SK-N-SH treated with all-trans-retinoic acid at 6 μM for 48 hours (cell line): ENCODE measurements at regions not wholly inside any gene's neighbourhood (a gene's known extent, or its start where the extent isn't known, plus 50 kb on each side); places are given as distances from the start of the nearest gene placed in this dataset.

Source experiments
- ATAC-seq: fragments of 200-7000 bp; cut with Tn5 transposase; 3 replicates; pipeline ENCODE4 v1.9.1; 2020; ENCODE audit warnings: mild to moderate bottlenecking, moderate library complexity
- ARNTL ChIP-seq: fragments of 450-650 bp; formaldehyde crosslinking; IDR thresholded peaks from 2 replicates; pipeline ENCODE4 v1.5.0; 2020; ENCODE audit warnings: low read depth, mild to moderate bottlenecking, moderate library complexity, borderline replicate concordance
- BACH2 ChIP-seq: fragments of 250-450 bp; sonication (Bioruptor Pico); IDR thresholded peaks from 2 replicates; pipeline ENCODE4 v1.9.0; 2021; ENCODE audit warnings: mild to moderate bottlenecking, borderline replicate concordance
- CSDC2 ChIP-seq: fragments of 250-450 bp; sonication (Bioruptor Pico); IDR thresholded peaks from 2 replicates; pipeline ENCODE4 v1.5.0; 2020; ENCODE audit warnings: mild to moderate bottlenecking, moderate library complexity
- GLIS3 ChIP-seq: fragments of 250-450 bp; sonication (Bioruptor Pico); IDR thresholded peaks from 2 replicates; pipeline ENCODE4 v1.5.0; 2020; ENCODE audit warnings: mild to moderate bottlenecking, moderate library complexity
- ISL1 ChIP-seq: fragments of 250-450 bp; sonication (Bioruptor Pico); IDR thresholded peaks from 2 replicates; pipeline ENCODE4 v2.1.2; 2022; ENCODE audit warnings: mild to moderate bottlenecking, moderate library complexity
- OSR1 ChIP-seq: fragments of 250-450 bp; sonication (Bioruptor Pico); IDR thresholded peaks from 2 replicates; pipeline ENCODE4 v1.8.0; 2022; ENCODE audit warnings: moderate library complexity, mild to moderate bottlenecking, inconsistent platforms
- PPARA ChIP-seq: fragments of 250-450 bp; sonication (Bioruptor Pico); IDR thresholded peaks from 2 replicates; pipeline ENCODE4 v1.5.0; 2020; ENCODE audit warnings: mild to moderate bottlenecking, borderline replicate concordance
- RARB ChIP-seq: fragments of 250-450 bp; sonication (Bioruptor Pico); IDR thresholded peaks from 2 replicates; pipeline ENCODE4 v1.8.0; 2021; ENCODE audit warnings: mild to moderate bottlenecking, moderate library complexity
- SNAI2 ChIP-seq: fragments of 250-450 bp; sonication (Bioruptor Pico); IDR thresholded peaks from 2 replicates; pipeline ENCODE4 v1.5.0; 2020; ENCODE audit warnings: mild to moderate bottlenecking, moderate library complexity
- TCF4 ChIP-seq: fragments of 250-450 bp; sonication (Bioruptor Pico); IDR thresholded peaks from 2 replicates; pipeline ENCODE4 v1.8.0; 2021; ENCODE audit warnings: mild to moderate bottlenecking, moderate library complexity, borderline replicate concordance
- TOX ChIP-seq: fragments of 250-450 bp; sonication (Bioruptor Pico); IDR thresholded peaks from 2 replicates; pipeline ENCODE4 v1.8.0; 2021; ENCODE audit warnings: mild to moderate bottlenecking, moderate library complexity, borderline replicate concordance
- ZC3H10 ChIP-seq: fragments of 250-450 bp; sonication (Bioruptor Pico); IDR thresholded peaks from 2 replicates; pipeline ENCODE4 v1.5.1; 2021; ENCODE audit warnings: mild to moderate bottlenecking, moderate library complexity
- ZFP3 ChIP-seq: fragments of 250-450 bp; sonication (Bioruptor Pico); IDR thresholded peaks from 2 replicates; pipeline ENCODE4 v1.5.0; 2020; ENCODE audit warnings: mild to moderate bottlenecking, moderate library complexity
- ZFP30 ChIP-seq: fragments of 450-650 bp; formaldehyde crosslinking; IDR thresholded peaks from 2 replicates; pipeline ENCODE4 v1.5.0; 2022; ENCODE audit warnings: mild to moderate bottlenecking, moderate library complexity
- ZNF565 ChIP-seq: fragments of 450-650 bp; formaldehyde crosslinking; conservative IDR thresholded peaks from 2 replicates; pipeline ENCODE4 v1.5.0; 2020; ENCODE audit warnings: low read depth, mild to moderate bottlenecking, moderate library complexity
- ZNF70 ChIP-seq: fragments of 450-650 bp; formaldehyde crosslinking; IDR thresholded peaks from 2 replicates; pipeline ENCODE4 v1.5.0; 2020; ENCODE audit warnings: mild to moderate bottlenecking, moderate library complexity
- ZNF8 ChIP-seq: fragments of 450-650 bp; formaldehyde crosslinking; IDR thresholded peaks from 2 replicates; pipeline ENCODE4 v1.5.0; 2020; ENCODE audit warnings: mild to moderate bottlenecking, moderate library complexity
- TF ChIP-seq, protein P1 (sequence below): fragments of 250-450 bp; sonication (Bioruptor Pico); IDR thresholded peaks from 2 replicates; pipeline ENCODE4 v1.5.0; 2020; ENCODE audit warnings: mild to moderate bottlenecking, moderate library complexity
- TF ChIP-seq, protein P2 (sequence below): fragments of 250-450 bp; sonication (Bioruptor Pico); IDR thresholded peaks from 2 replicates; pipeline ENCODE4 v1.5.1; 2020; ENCODE audit warnings: low read depth, mild to moderate bottlenecking, moderate library complexity
- TF ChIP-seq, protein P3 (sequence below): fragments of 250-450 bp; sonication (Bioruptor Pico); IDR thresholded peaks from 2 replicates; pipeline ENCODE4 v1.5.1; 2021; ENCODE audit warnings: mild to moderate bottlenecking, moderate library complexity
- TF ChIP-seq, protein P4 (sequence below): fragments of 250-450 bp; sonication (Bioruptor Pico); IDR thresholded peaks from 2 replicates; pipeline ENCODE4 v1.8.0; 2021; ENCODE audit warnings: low read depth, mild to moderate bottlenecking, moderate library complexity, borderline replicate concordance
- TF ChIP-seq, protein P5 (sequence below): fragments of 250-450 bp; sonication (Bioruptor Pico); IDR thresholded peaks from 2 replicates; pipeline ENCODE4 v1.8.0; 2020; ENCODE audit warnings: mild to moderate bottlenecking, moderate library complexity, borderline replicate concordance

DNA sequence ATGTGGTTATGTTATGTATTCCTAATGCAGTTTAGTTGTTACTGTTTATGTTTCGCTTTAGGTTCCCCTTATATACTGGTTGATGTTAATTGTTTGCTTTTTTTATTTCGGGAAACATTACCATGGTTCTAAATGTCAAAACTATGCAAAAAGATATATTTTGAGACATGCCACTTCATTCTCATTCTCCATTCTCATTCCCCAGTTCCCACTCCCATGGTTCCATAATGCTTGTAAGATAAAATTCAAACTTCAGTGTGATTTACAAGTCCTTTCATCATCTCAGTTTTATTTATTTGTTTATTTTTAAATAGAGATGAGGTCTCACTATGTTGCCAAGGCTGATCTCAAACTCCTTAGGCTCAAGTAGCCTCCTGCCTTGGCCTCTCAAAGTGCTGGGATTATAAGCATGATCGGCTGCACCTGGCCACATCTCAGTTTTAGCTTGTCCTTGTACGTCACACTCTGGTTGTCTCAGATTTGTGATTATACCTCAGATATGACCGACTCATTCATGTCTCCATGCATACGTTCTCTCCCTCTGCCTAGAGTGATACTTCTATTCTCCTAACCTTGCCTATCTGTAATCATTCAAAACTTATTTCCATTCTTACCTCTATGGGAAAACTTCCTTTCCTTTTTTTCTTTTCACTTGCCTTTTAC is 407.8 kb upstream of the RGS6 start (continued):
- TF ChIP-seq, protein P1, sequence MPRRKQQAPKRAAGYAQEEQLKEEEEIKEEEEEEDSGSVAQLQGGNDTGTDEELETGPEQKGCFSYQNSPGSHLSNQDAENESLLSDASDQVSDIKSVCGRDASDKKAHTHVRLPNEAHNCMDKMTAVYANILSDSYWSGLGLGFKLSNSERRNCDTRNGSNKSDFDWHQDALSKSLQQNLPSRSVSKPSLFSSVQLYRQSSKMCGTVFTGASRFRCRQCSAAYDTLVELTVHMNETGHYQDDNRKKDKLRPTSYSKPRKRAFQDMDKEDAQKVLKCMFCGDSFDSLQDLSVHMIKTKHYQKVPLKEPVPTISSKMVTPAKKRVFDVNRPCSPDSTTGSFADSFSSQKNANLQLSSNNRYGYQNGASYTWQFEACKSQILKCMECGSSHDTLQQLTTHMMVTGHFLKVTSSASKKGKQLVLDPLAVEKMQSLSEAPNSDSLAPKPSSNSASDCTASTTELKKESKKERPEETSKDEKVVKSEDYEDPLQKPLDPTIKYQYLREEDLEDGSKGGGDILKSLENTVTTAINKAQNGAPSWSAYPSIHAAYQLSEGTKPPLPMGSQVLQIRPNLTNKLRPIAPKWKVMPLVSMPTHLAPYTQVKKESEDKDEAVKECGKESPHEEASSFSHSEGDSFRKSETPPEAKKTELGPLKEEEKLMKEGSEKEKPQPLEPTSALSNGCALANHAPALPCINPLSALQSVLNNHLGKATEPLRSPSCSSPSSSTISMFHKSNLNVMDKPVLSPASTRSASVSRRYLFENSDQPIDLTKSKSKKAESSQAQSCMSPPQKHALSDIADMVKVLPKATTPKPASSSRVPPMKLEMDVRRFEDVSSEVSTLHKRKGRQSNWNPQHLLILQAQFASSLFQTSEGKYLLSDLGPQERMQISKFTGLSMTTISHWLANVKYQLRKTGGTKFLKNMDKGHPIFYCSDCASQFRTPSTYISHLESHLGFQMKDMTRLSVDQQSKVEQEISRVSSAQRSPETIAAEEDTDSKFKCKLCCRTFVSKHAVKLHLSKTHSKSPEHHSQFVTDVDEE (CRISPR knock-in tag): no peak
- TF ChIP-seq CSDC2 (CRISPR knock-in tag) (no peak), PPARA (CRISPR knock-in tag) (no peak), ISL1 (CRISPR knock-in tag) (no peak), BACH2 (no peak), RARB (CRISPR knock-in tag) (no peak), ZFP30 (no peak), TOX (no peak), ARNTL (no peak)
- TF ChIP-seq, protein P2, sequence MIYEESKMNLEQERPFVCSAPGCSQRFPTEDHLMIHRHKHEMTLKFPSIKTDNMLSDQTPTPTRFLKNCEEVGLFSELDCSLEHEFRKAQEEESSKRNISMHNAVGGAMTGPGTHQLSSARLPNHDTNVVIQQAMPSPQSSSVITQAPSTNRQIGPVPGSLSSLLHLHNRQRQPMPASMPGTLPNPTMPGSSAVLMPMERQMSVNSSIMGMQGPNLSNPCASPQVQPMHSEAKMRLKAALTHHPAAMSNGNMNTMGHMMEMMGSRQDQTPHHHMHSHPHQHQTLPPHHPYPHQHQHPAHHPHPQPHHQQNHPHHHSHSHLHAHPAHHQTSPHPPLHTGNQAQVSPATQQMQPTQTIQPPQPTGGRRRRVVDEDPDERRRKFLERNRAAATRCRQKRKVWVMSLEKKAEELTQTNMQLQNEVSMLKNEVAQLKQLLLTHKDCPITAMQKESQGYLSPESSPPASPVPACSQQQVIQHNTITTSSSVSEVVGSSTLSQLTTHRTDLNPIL: no peak
- TF ChIP-seq, all 23 proteins: peak for 0

DNA sequence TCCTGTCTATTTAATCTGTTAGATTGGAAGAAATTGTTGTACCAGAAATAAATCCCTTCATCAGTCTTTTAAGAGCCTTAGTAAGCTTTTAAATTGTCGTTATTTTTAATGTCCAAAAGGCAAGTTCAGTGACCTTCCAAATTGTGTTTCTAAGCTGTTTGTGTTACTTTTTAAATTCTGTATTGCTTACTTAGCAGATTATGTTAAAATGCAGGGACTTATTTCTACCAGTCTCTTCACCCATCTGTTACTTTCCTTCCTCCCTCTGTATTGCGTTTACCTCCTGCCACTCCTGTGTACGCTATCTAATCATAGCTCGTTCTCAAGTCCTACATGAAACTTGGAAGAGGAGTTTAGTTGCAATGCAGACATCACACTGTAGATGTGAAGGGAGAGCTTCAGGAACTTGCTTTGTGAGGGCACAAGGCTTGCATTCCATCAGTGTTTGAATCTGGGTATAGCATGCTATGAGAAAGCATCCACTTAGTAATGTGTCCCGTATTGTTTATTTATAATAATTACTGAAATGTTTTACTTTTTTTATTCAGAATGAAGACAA is 406.5 kb upstream of the RGS6 start:
- no peak for ATAC-seq
- TF ChIP-seq ZNF8 (CRISPR knock-in tag) (no peak), TCF4 (CRISPR knock-in tag) (no peak), ISL1 (CRISPR knock-in tag) (no peak), ZFP30 (no peak), ZFP3 (CRISPR knock-in tag) (no peak), ZNF70 (CRISPR knock-in tag) (no peak), ZNF565 (CRISPR knock-in tag) (no peak)
- TF ChIP-seq, all 23 proteins: peak for 0

DNA sequence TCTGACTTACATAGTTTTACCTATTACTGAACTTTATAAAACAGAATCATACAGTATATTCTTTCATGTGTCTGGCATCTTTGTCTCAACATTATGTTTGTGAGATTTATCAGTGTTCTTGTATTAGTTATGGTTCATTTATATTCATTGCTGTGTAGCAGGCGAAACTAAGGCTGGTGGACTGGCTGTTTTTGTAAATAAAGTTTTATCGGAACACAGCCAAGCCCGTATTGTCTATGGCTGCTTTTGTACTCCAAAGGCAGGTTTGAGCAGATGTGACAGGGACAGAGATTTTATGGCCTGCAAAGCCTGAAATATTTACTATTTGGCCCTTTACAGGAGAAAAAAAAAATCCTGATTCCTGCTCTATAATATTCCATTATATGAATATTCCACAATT is 405.8 kb upstream of the RGS6 start:
- TF ChIP-seq, protein P3, sequence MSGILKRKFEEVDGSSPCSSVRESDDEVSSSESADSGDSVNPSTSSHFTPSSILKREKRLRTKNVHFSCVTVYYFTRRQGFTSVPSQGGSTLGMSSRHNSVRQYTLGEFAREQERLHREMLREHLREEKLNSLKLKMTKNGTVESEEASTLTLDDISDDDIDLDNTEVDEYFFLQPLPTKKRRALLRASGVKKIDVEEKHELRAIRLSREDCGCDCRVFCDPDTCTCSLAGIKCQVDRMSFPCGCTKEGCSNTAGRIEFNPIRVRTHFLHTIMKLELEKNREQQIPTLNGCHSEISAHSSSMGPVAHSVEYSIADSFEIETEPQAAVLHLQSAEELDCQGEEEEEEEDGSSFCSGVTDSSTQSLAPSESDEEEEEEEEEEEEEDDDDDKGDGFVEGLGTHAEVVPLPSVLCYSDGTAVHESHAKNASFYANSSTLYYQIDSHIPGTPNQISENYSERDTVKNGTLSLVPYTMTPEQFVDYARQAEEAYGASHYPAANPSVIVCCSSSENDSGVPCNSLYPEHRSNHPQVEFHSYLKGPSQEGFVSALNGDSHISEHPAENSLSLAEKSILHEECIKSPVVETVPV (CRISPR knock-in tag): no peak
- TF ChIP-seq ZFP30 (no peak), ISL1 (CRISPR knock-in tag) (no peak), ZNF70 (CRISPR knock-in tag) (no peak), ARNTL (no peak), BACH2 (no peak), ZNF8 (CRISPR knock-in tag) (no peak), ZC3H10 (CRISPR knock-in tag) (no peak), TCF4 (CRISPR knock-in tag) (no peak), OSR1 (CRISPR knock-in tag) (no peak)
- TF ChIP-seq, protein P4, sequence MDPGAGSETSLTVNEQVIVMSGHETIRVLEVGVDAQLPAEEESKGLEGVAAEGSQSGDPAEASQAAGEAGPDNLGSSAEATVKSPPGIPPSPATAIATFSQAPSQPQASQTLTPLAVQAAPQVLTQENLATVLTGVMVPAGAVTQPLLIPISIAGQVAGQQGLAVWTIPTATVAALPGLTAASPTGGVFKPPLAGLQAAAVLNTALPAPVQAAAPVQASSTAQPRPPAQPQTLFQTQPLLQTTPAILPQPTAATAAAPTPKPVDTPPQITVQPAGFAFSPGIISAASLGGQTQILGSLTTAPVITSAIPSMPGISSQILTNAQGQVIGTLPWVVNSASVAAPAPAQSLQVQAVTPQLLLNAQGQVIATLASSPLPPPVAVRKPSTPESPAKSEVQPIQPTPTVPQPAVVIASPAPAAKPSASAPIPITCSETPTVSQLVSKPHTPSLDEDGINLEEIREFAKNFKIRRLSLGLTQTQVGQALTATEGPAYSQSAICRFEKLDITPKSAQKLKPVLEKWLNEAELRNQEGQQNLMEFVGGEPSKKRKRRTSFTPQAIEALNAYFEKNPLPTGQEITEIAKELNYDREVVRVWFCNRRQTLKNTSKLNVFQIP (CRISPR knock-in tag): no peak
- TF ChIP-seq, protein P2: no peak
- ATAC-seq: no peak

DNA sequence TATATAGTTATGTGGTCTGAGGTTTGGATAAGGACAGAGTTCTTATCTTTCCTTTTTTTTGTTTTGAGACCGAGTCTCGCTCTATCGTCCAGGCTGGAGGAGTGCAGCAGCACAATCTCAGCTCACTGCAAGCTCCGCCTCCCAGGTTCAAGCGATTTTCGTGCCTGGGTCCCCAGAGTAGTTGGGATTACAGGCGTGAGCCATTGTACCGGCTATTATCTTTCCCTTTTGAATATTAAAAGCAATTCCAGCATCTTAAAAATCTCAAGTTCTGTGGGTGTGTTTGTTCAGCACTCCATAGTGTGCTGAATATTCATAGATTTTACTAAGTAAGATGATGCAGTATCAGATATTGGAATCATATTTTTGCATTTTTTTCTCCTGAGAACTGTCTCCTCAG is 404.4 kb upstream of the RGS6 start:
- no peak for ATAC-seq
- TF ChIP-seq ZC3H10 (CRISPR knock-in tag): no peak
- TF ChIP-seq CSDC2 (CRISPR knock-in tag): no peak
- no peak for TF ChIP-seq OSR1 (CRISPR knock-in tag)
- TF ChIP-seq PPARA (CRISPR knock-in tag): no peak
- TF ChIP-seq, protein P2: no peak
- TF ChIP-seq BACH2: no peak
- TF ChIP-seq ZNF70 (CRISPR knock-in tag): no peak
- no peak for TF ChIP-seq SNAI2 (CRISPR knock-in tag)
- TF ChIP-seq TCF4 (CRISPR knock-in tag): no peak
- no peak for TF ChIP-seq GLIS3 (CRISPR knock-in tag)
- TF ChIP-seq, protein P5, sequence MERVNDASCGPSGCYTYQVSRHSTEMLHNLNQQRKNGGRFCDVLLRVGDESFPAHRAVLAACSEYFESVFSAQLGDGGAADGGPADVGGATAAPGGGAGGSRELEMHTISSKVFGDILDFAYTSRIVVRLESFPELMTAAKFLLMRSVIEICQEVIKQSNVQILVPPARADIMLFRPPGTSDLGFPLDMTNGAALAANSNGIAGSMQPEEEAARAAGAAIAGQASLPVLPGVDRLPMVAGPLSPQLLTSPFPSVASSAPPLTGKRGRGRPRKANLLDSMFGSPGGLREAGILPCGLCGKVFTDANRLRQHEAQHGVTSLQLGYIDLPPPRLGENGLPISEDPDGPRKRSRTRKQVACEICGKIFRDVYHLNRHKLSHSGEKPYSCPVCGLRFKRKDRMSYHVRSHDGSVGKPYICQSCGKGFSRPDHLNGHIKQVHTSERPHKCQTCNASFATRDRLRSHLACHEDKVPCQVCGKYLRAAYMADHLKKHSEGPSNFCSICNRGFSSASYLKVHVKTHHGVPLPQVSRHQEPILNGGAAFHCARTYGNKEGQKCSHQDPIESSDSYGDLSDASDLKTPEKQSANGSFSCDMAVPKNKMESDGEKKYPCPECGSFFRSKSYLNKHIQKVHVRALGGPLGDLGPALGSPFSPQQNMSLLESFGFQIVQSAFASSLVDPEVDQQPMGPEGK (CRISPR knock-in tag): no peak
- TF ChIP-seq ZNF565 (CRISPR knock-in tag): no peak
- TF ChIP-seq ZFP30: no peak
